IMR-90 (cell line): ENCODE measurements at regions not wholly inside any gene's neighbourhood (a gene's known extent, or its start where the extent isn't known, plus 50 kb on each side); places are given as distances from the start of the nearest gene placed in this dataset.

Source experiments
- ATAC-seq: fragments of 200-7000 bp; cut with Tn5 transposase; 2 replicates; pipeline ENCODE4 v1.9.1; 2020; ENCODE audit warnings: low read depth, mild to moderate bottlenecking, moderate library complexity
- BruUV-seq: library from RNA; stranded (reverse); fragments of 400-500 nt; replicated peaks from 2 replicates; lab custom pipeline; 2021; lab: Mats Ljungman, UMichigan
- CTCF ChIA-PET: fragments of 300-600 bp; formaldehyde crosslinking; extraction: SDS; loops from one replicate; lab custom pipeline; 2021; ENCODE audit warnings: antibody characterized with exemption; lab: Yijun Ruan, JAX
- POLR2A ChIA-PET: fragments of 300-600 bp; sonication (Branson Sonifier 250); formaldehyde crosslinking; loops from one replicate; lab custom pipeline; 2022; ENCODE audit warnings: antibody characterized with exemption; ENCODE audit not compliant: unreplicated experiment; lab: Charles Lee
- DNase-seq: peaks from one replicate; pipeline ENCODE4 v3.0.0; 2013
- H2AFZ ChIP-seq: replicated peaks from 2 replicates; pipeline ENCODE3; 2013; ENCODE audit warnings: low read length, mild to moderate bottlenecking; ENCODE audit not compliant: poor library complexity
- H2AK5ac ChIP-seq: 2 replicates; pipeline ENCODE4 v1.6.1; 2013; ENCODE audit warnings: low read depth, low read length, inconsistent platforms
- H2AK9ac ChIP-seq: replicated peaks from 2 replicates; pipeline ENCODE3; 2013; ENCODE audit warnings: mild to moderate bottlenecking, low read depth, low read length, moderate library complexity; ENCODE audit not compliant: poor library complexity
- H2BK120ac ChIP-seq: 2 replicates; pipeline ENCODE4 v1.6.1; 2013; ENCODE audit warnings: low read depth, low read length, inconsistent platforms
- H2BK15ac ChIP-seq: 3 replicates; pipeline ENCODE4 v1.6.1; 2013; ENCODE audit warnings: low read depth, low read length, inconsistent platforms
- H2BK20ac ChIP-seq: 2 replicates; pipeline ENCODE4 v1.6.1; 2013; ENCODE audit warnings: low read depth, mild to moderate bottlenecking, inconsistent platforms, low read length, moderate library complexity
- H2BK5ac ChIP-seq: 2 replicates; pipeline ENCODE4 v1.6.1; 2013; ENCODE audit warnings: mild to moderate bottlenecking, low read depth, low read length, inconsistent platforms; ENCODE audit not compliant: poor library complexity, severe bottlenecking
- H3K14ac ChIP-seq: replicated peaks from 2 replicates; pipeline ENCODE4 v1.6.1; 2013; ENCODE audit warnings: low read depth, low read length, inconsistent platforms
- H3K18ac ChIP-seq: 2 replicates; pipeline ENCODE4 v1.6.1; 2013; ENCODE audit warnings: low read depth, low read length, control low read depth
- H3K23ac ChIP-seq: 2 replicates; pipeline ENCODE4 v1.6.1; 2013; ENCODE audit warnings: low read depth, low read length, inconsistent platforms
- H3K27ac ChIP-seq: 2 replicates; pipeline ENCODE4 v1.5.1; 2013; ENCODE audit warnings: mild to moderate bottlenecking, control low read depth, low read length; ENCODE audit not compliant: insufficient read depth
- H3K27me3 ChIP-seq: 2 replicates; pipeline ENCODE4 v1.6.1; 2013; ENCODE audit warnings: low read length; ENCODE audit not compliant: control insufficient read depth, insufficient read depth
- H3K36me3 ChIP-seq: 2 replicates; pipeline ENCODE4 v1.6.1; 2013; ENCODE audit warnings: low read length, mixed read lengths; ENCODE audit not compliant: control insufficient read depth, insufficient read depth
- H3K4ac ChIP-seq: 2 replicates; pipeline ENCODE4 v1.6.1; 2013; ENCODE audit warnings: low read depth, low read length, inconsistent platforms
- H3K4me1 ChIP-seq: 2 replicates; pipeline ENCODE4 v1.6.1; 2013; ENCODE audit warnings: low read length, mixed read lengths; ENCODE audit not compliant: control insufficient read depth, insufficient read depth
- H3K4me2 ChIP-seq: 2 replicates; pipeline ENCODE4 v1.6.1; 2013; ENCODE audit warnings: low read depth, mild to moderate bottlenecking, control low read depth, low read length, moderate library complexity
- H3K4me3 ChIP-seq: 2 replicates; pipeline ENCODE4 v1.5.1; 2013; ENCODE audit warnings: low read depth, mild to moderate bottlenecking, control low read depth, low read length, moderate library complexity; ENCODE audit not compliant: insufficient read depth
- H3K56ac ChIP-seq: 2 replicates; pipeline ENCODE4 v1.6.1; 2013; ENCODE audit warnings: low read length, inconsistent platforms; ENCODE audit not compliant: insufficient read depth; ENCODE audit errors: extremely low read depth
- H3K79me1 ChIP-seq, 2 experiments: 2 replicates each; pipeline ENCODE4 v1.6.1; 2013; ENCODE audit warnings: low read length in 2 of 2, inconsistent platforms in 1 of 2, low read depth in 1 of 2
- H3K9ac ChIP-seq: 2 replicates; pipeline ENCODE4 v1.6.1; 2013; ENCODE audit warnings: low read depth, low read length, control low read depth
- H3K9me1 ChIP-seq: 2 replicates; pipeline ENCODE4 v1.6.1; 2013; ENCODE audit warnings: low read length, inconsistent platforms; ENCODE audit not compliant: insufficient read depth
- H3K9me3 ChIP-seq: 2 replicates; pipeline ENCODE4 v1.6.1; 2013; ENCODE audit warnings: low read length; ENCODE audit not compliant: control insufficient read depth, insufficient read depth
- H4K20me1 ChIP-seq: 2 replicates; pipeline ENCODE4 v1.6.1; 2013; ENCODE audit warnings: low read length, inconsistent platforms; ENCODE audit not compliant: insufficient read depth
- H4K5ac ChIP-seq: 2 replicates; pipeline ENCODE4 v1.6.1; 2013; ENCODE audit warnings: mild to moderate bottlenecking, low read depth, low read length, control low read depth
- H4K8ac ChIP-seq, 2 experiments: 2 replicates each; pipeline ENCODE4 v1.6.1; 2013; ENCODE audit warnings: low read depth in 2 of 2, low read length in 2 of 2, control low read depth in 1 of 2, inconsistent platforms in 1 of 2
- H4K91ac ChIP-seq: 2 replicates; pipeline ENCODE4 v1.6.1; 2013; ENCODE audit warnings: low read depth, low read length, inconsistent platforms; ENCODE audit not compliant: insufficient read depth
- BHLHE40 ChIP-seq: fragments of 150-350 bp; IDR thresholded peaks from 2 replicates; pipeline ENCODE4 v1.6.1; 2016; ENCODE audit warnings: mild to moderate bottlenecking, low read depth, low read length
- CEBPB ChIP-seq: IDR thresholded peaks from 2 replicates; pipeline ENCODE4 v1.6.1; 2012; ENCODE audit warnings: low read depth, low read length, improper control_type of control experiment
- CHD1 ChIP-seq: IDR thresholded peaks from 2 replicates; pipeline ENCODE4 v1.6.1; 2012; ENCODE audit warnings: low read depth, low read length, improper control_type of control experiment
- CTCF ChIP-seq: conservative IDR thresholded peaks from 2 replicates; pipeline ENCODE4 v1.5.1; 2012; ENCODE audit warnings: mild to moderate bottlenecking, low read depth, low read length, improper control_type of control experiment
- ELK1 ChIP-seq: fragments of 150-350 bp; IDR thresholded peaks from 2 replicates; pipeline ENCODE4 v1.6.1; 2016; ENCODE audit warnings: low read depth, mild to moderate bottlenecking, low read length, moderate library complexity, borderline replicate concordance
- FOS ChIP-seq: fragments of 150-350 bp; IDR thresholded peaks from 2 replicates; pipeline ENCODE4 v1.6.1; 2016; ENCODE audit warnings: low read depth, low read length
- MAFK ChIP-seq: IDR thresholded peaks from 2 replicates; pipeline ENCODE4 v1.6.1; 2012; ENCODE audit warnings: low read depth, low read length, improper control_type of control experiment
- MAZ ChIP-seq: IDR thresholded peaks from 2 replicates; pipeline ENCODE4 v1.6.1; 2012; ENCODE audit warnings: low read depth, mild to moderate bottlenecking, low read length, improper control_type of control experiment, moderate library complexity, borderline replicate concordance
- MXI1 ChIP-seq: IDR thresholded peaks from 2 replicates; pipeline ENCODE4 v1.6.1; 2012; ENCODE audit warnings: low read depth, mild to moderate bottlenecking, low read length, moderate library complexity, borderline replicate concordance
- NFE2L2 ChIP-seq: fragments of 150-350 bp; IDR thresholded peaks from 2 replicates; pipeline ENCODE4 v1.6.1; 2016; ENCODE audit warnings: low read depth, mild to moderate bottlenecking, low read length
- POLR2A ChIP-seq: IDR thresholded peaks from 2 replicates; pipeline ENCODE4 v1.6.1; 2012; ENCODE audit warnings: mild to moderate bottlenecking, low read depth, low read length
- RAD21 ChIP-seq: IDR thresholded peaks from 2 replicates; pipeline ENCODE4 v1.6.1; 2012; ENCODE audit warnings: low read length, improper control_type of control experiment
- RCOR1 ChIP-seq: IDR thresholded peaks from 2 replicates; pipeline ENCODE4 v1.6.1; 2012; ENCODE audit warnings: mild to moderate bottlenecking, low read length, improper control_type of control experiment; ENCODE audit not compliant: insufficient replicate concordance
- RFX5 ChIP-seq: IDR thresholded peaks from 2 replicates; pipeline ENCODE4 v1.8.0; 2012; ENCODE audit warnings: low read depth, mild to moderate bottlenecking, low read length, moderate library complexity
- SMC3 ChIP-seq: fragments of 150-350 bp; IDR thresholded peaks from 2 replicates; pipeline ENCODE4 v1.6.1; 2016; ENCODE audit warnings: low read depth, mild to moderate bottlenecking, antibody characterized with exemption, low read length, moderate library complexity
- USF2 ChIP-seq: fragments of 150-350 bp; IDR thresholded peaks from 2 replicates; pipeline ENCODE4 v1.6.1; 2017; ENCODE audit warnings: mild to moderate bottlenecking, antibody characterized with exemption, low read length, low read depth
- WGBS, 2 experiments: methylation state at CpG; one replicate each; pipeline versions ENCODE4 v1.1.5 to v1.1.7; 2013; ENCODE audit warnings: missing lambda C conversion rate in 2 of 2; ENCODE audit not compliant: insufficient read length in 1 of 2; ENCODE audit errors: extremely low coverage in 2 of 2; 5-methylcytosine and 5-hydroxymethylcytosine counted together
- dilution Hi-C: fragments of 300-500 bp; cut with HindIII; formaldehyde crosslinking; loops from one replicate; pipeline ENCODE4 v1.14.3; 2018; ENCODE audit warnings: low sequenced_read_pairs; ENCODE audit not compliant: unreplicated experiment
- in situ Hi-C: fragments of 300-500 bp; cut with MboI; formaldehyde crosslinking; loops from 3 replicates; pipeline ENCODE4 v1.14.3; 2019; ENCODE audit warnings: low sequenced_read_pairs, inconsistent platforms, mixed read lengths
- intact Hi-C: fragments of 100-400 bp; cut with micrococcal nuclease; formaldehyde crosslinking; loops from 2 replicates; pipeline ENCODE4 v1.10.0; 2022

GRCh38 chr3:98968824-98969223 is 67.3 kb upstream of the DCBLD2 start:
- in situ Hi-C loops (no loop called here), dilution Hi-C loops (no loop called here), intact Hi-C loops (no loop called here)
- Histone ChIP-seq H2AK5ac (peak overlapping the region; percentile 95), H3K23ac (0 out of 2 replicates have a peak overlapping the region, but pooled peaks have one; percentile 48), H2BK20ac (peak overlapping the region; percentile 81), H3K9me1 (peaks cover 11% of the 10 kb centered on the region; the same call in 1 of the 2 replicates), H3K18ac (peak overlapping the region; percentile 85; the same call in 1 of the 2 replicates), H2AFZ (no peak overlapping the region), H2BK5ac (peak overlapping the region; percentile 78), H3K4me2 (no peak overlapping the region), H3K4ac (peak overlapping the region; percentile 79), H3K4me3 (no peak overlapping the region), H3K27ac (peak overlapping the region; percentile 31; the same call in 1 of the 2 replicates), H3K56ac (no peak overlapping the region), H4K5ac (peak overlapping the region; percentile 85), H4K8ac (peak overlapping the region in 1 of 2 experiments; percentile 51; a peak in 1 of 4 replicates), H3K4me1 (peaks cover 6% of the 10 kb centered on the region; the same call in 1 of the 2 replicates), H3K79me1 (peaks cover 3 to 27% of the 10 kb centered on the region in 2 experiments; a peak in 3 of 4 replicates), H3K9ac (no peak overlapping the region), H3K9me3 (no peaks in the 10 kb centered on the region), H2AK9ac (peak overlapping the region; percentile 60), H3K14ac (peak overlapping the region; percentile 75), H3K27me3 (no peaks in the 10 kb centered on the region), H4K20me1 (no peaks in the 10 kb centered on the region), H2BK120ac (peak overlapping the region; percentile 86), H3K36me3 (no peaks in the 10 kb centered on the region), H4K91ac (peak overlapping the region; percentile 67; the same call in 1 of the 2 replicates), H2BK15ac (peak overlapping the region; percentile 96)
- no CpG with 5 or more reads among the region's 4 CpGs for WGBS, 2 experiments
- TF ChIP-seq USF2 (no peak), POLR2A (no peak), FOS (no peak), MAFK (no peak), MAZ (no peak), NFE2L2 (no peak), RAD21 (no peak), BHLHE40 (no peak), SMC3 (no peak), ELK1 (no peak), MXI1 (no peak), RCOR1 (no peak), CHD1 (no peak), CEBPB (no peak), CTCF (no peak), RFX5 (no peak)
- no TSS peak for BruUV-seq
- DNase-seq = no peak
- ATAC-seq = no peak
- ChIA-PET POLR2A (no interaction called here), CTCF (no interaction called here)
